ENCODE measurements at regions not wholly inside any gene's neighbourhood (a gene's known extent, or its start where the extent isn't known, plus 50 kb on each side); places are given as distances from the start of the nearest gene placed in this dataset.

DNA sequence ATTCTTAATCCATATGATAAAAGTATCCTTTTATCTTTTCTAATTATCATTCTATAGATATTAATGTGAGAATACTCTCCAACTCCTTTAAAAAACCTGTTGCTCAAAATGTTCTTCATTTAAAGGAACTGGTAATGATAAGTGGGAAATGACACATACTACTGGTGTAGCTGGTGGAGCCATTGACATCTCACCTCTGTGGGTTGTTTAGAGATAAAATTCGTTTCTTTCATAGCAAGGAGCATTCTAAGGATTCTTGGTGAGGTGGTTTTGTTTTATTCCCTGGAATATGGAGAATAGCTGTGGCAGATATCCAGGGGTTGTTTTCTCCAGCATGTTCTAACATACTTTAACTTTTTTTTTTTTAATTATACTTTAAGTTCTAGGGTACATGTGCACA, 299.8 kb upstream of the THBS1 start:
- no peak for DNase-seq

DNA sequence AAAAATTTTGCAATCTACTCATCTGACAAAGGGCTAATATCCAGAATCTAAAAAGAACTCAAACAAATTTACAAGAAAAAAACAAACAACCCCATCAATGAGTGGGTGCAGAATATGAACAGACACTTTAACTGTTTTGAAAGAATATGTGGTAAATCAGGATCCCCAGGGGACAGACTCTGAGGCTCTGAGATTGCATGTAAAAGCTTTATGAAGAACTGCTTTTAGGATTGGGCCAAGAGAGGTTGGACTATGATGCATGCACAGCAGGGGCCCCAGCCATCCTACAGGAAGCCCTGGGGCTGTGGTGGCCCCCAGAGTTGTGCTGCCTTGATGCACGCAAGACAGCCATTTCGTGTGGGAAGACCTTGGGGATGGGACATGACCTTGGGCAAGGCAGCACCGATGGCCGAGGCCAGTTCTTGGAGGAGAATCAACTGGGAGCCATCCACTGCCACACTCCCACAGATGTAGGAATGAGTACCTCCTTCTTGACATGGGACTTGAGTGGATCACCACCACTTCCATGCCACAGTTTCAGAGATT, 298.1 kb upstream of the THBS1 start:
- no peak for DNase-seq

- no peak for DNase-seq
Measured at GRCh38 chr15:39283531-39283930, 297.3 kb upstream of the THBS1 start.

DNA sequence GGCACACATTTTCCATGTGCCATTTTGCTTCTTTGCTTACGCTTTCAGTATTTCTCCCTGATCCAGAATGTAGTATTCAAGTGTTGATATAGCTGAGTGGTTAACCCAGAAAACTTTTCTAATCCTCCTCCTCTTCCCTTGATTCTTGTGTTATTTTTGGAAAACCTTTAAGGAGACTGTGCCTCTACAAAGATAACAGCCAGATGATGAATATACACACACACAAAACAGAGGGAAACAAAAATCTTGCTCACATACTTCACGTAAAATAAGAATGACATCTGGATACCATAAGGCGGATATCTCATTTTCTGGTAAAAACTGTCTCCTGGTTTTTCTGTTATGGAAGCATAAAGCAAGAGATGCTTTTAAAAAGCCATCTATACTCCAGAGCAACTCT, 295.8 kb upstream of the THBS1 start:
- peak; percentile 14 for DNase-seq

DNA sequence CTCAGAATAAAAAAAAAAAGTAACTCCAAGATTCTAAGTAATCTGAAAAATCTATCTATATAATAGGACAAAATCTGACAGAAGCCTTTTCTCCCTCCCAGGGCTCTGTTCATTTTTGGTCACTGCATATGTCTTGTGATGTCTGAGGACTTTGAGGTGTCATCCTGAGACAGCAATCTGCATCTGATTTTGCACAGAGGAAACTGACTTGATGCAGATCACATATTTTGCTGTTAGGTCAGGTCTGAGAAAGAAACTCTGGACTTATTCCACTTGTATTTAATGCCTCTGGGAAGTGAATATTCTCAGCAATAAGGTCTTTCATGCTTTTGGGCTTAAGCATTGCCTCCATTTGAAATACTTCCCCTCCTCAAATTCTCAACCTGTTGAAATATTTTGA, 295.2 kb upstream of the THBS1 start:
- no peak for DNase-seq

DNA sequence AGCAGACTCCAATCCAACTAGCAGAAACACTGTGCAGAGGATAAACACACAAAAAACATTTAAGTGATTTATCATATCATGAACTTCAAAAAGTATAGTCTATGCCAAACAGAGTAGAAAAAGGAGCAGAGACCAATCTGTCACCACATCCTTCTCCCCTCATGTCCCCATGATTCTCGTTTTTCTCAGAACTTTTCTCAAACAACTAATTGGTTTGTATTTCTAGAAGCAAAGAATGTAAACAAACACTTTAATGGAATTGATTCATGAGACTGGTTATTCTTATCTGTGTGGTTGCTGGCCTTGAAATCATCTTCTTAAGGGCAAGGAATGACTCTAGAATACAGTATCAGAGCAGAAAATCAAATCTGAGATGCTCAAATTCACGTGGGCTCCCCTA, 294.2 kb upstream of the THBS1 start:
- DNase-seq, result no peak

DNA sequence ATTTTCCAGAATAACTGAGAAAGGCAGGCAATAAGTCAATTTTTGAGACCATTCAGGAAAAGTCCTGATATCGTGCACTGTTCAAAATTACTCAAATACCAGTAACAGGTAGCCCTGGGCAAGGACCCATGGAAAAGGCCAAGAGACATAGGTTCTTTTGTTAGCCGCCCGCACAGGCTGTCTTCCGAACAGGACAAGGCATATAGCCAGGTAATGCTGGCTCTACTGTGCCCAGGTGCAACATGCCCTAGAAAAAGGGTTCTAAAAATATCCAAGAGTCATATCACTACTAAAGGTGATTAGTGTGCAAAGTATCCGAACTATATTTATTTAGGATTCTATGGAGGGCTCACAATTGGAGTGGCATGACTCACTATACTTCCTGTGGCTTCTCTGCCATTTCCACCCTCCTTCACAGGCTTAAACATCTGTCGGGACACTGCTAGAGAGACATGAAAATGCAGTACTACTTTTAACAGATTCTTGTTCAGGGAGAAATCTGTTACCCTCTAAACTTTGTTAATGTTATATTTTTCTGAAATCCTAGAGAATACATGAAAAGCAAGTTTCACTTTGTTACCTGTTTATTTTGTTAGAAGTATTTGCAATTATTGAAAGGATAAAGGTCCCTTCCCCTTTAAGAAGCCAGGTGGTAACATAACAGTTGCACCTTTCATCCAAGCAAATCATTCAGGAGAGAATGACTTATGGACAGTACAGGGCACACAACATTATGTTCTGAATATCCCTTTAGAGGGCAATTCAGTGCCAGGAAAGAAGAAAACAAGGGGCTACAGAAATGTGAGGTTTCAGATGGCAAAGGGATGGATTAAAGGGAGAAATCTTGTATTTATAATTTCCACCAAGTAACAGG, 293.3 kb upstream of the THBS1 start:
- no peak for DNase-seq

DNA sequence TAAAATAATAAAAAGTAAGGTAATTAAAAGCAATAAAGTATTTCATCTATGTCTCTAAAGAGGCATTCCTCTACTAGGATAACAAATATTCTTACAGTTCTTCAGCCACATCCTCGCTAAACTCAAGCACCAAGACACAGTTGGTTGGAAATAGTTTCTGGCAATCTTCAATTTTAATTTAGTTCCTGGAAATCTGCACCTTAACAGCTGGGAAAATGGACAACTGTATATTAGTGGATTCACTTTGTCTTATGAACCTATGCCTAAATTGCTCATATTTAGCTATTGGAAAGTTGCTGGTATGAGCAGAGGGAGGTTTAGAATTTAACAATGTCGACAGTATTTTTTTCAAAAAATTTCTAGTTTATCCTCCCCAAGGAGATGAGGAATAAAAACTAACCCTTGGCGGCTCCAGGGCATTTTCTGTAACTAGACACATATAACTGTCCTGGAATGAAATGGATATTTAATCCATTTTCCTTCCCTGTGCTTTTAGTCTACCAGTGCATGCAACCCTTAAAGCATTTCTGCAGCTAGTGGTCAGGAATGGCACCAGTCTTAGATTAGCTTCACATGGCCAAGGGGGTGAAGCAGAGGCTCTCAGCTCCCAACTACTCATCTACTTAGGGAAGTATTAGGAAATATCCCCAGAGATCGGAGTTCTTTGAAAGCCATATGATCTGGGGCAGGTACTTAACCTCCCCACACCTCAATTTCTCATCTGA, 290.0 kb upstream of the THBS1 start:
- no peak for DNase-seq

GRCh38 chr15:39291690-39292089, 289.2 kb upstream of the THBS1 start:
- DNase-seq, result no peak

- no peak for DNase-seq
Measured at GRCh38 chr15:39296955-39297354, 283.9 kb upstream of the THBS1 start.

DNA sequence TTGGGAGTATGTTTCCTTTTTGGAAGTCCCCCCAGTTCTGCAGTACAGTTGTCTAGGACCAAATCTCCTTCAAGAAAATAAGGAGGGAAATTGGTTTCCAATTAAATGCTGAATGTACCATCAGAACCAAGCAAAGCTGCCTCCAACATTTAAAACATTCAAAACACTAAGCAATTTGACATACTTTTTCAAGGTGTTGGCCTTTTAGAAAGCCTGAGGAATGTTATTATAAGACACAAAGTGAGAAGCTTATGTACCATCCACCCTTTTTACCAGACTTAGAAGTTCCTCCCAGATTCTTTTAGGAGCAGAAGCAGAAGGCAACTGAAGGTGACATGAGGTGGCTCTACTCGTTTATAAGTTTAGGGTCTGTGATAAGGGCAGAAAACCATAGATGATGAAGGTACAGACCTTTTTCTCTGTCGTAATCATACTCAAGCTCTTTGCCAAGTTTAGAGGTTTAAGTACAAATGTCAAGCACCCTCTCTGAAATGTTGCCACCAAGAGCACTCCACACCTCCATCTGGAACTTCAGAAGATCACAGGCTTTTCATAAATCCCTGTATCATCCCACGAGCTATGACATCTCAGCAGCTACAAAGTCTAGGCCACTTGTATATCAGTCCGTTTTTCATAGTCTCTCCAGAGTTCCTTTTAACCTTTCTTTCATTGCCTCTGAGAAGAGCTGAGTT, 282.5 kb upstream of the THBS1 start:
- no peak for DNase-seq

DNA sequence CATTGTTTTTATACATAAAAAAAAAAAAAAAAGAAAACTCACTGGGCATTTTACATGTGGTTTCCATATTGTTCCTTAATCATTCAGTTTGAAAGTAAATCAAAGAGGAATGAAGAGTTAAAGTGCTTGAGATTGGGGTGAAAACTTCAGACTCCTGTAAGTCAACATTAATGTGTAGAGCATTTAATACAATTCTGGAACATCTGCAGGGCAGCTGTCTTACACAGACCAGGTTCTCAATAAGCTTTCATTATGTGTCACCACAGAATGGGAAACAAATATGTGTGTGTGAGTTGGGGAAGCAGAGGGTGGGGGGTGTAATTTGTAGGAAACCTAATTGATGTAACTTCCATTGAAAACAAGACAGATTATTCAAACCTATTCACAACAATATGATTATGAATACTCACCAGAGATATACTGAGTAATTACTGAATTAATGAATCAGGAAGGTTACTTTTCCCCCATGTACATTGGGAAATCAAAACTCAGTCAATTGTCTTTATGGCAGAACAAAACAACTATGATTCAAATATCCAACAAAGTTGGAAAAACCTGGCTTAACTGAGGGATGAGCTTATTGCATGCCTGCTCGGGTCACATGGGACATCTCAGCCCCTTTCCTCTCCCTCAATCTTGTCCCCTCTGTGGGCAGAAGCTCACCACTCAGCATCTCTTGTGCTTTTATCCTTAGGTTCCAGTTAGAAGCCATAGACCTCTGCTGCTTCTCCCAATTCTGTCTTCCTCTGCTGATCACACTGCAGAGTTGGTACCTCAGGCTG, 281.2 kb upstream of the THBS1 start:
- peak; percentile 51 for DNase-seq

DNA sequence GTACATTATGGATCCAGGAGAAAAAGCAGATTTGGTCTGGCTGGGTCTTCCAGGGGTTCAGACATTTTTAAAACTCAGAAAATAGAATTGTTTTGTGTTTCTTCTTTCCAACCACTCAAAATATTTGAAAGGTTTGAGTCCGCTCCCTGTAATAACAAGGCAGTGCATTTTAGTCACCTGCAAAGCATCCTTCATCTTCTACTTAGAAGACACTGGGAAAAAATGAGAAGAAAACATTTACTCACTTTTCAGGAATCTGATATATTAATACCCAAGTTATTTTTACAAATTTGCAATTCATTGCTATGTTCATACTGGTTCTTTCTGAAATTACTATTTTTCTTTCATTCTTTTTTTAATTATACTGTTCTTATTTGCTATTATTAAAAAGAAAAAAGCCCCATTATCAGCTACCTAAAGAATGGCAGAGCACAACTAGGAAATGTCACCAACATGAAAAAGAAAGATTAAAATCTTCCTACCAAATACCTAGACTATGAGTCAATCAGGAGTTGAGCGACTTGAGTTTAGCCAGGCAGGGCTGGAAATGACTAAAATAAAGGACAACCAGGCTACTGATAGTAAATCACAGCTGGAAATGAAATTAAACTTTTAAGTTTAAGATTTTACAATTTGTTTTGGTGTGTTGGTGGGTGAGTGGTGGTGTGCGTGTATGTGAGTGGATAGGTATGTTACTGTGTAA, 280.3 kb upstream of the THBS1 start:
- no peak for DNase-seq

DNA sequence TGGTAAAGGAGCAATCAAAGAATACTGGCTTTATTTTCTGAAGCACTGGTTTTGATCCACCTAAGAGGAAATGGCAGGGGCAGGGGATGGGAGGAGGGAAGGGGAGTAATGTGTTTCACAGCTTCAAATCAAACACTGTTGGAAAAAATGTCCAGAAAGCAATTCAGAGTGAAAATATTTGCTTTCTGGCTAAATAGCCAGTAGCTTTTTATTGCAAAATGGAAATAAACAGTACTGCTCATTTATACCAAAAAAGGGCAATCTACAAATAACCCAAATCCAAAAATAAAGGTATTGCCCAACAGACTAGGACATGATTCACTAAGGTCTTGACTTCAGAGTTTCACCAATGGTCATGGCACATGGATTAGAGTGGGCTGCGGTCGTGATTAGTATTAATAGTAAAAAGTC, 279.3 kb upstream of the THBS1 start:
- DNase-seq, result no peak

GRCh38 chr15:39302936-39303335, 277.9 kb upstream of the THBS1 start:
- no peak for DNase-seq

DNA sequence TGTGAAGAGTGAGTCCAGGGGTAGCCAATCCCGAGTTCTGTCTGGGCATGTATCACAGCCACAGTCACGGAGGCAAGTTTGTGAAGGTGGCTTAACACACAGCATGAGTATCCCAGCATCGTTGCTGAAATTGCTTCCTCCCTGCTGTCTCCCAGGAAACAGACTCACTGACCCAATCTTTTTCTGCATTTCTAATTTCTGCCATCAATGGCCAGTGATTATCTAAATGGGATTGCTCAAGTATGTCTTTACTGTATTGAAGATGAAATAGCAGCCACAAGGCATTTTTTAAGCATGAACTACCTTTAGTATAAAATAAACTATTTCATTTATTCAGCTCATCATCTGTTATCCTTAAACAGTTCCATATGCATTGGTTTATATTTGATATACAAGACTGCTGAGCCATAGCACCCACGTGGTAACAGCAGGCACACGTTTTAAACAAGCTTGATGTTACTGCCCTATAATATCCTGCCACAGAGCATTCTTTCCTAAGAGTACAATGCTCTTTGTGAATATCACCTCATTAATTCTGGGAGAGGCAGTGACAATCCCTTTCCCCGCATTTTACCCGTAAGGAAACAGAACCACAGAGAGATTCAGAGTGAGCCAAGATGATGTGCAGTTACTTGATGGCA, 276.6 kb upstream of the THBS1 start:
- DNase-seq, result no peak

GRCh38 chr15:39304931-39305728, 275.7 kb upstream of the THBS1 start:
- DNase-seq, result no peak

- no peak for DNase-seq
Measured at GRCh38 chr15:39310633-39311032, 270.2 kb upstream of the THBS1 start.

DNA sequence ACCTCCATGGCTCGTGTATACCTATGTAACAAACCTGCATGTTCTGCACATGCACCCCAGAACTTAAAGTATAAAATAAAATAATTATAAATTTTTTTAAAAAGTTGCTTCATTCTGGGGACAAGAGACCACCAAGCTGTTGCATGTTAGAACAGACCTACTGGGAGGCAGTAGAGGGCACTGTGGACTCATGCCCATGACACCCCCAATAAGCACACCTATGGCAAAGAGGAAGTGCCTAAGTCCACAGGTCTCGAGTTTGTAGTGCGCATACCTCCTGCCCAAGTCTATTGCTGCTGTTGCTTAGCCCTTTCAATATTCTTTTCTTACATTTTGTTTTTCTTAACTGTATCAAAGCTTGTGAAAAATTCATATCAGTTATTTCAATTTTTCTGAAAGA, 267.9 kb upstream of the THBS1 start:
- DNase-seq, result no peak

- no peak for DNase-seq
Measured at GRCh38 chr15:39313467-39313866, 267.4 kb upstream of the THBS1 start.
